IgD-negative memory B cell (primary cell): ENCODE measurements at regions not wholly inside any gene's neighbourhood (a gene's known extent, or its start where the extent isn't known, plus 50 kb on each side); places are given as distances from the start of the nearest gene placed in this dataset.

Experiments
- H3K27ac Mint-ChIP-seq, 3 donors: one replicate each; pipeline ENCODE4 v1.8.0; 2020 to 2022; ENCODE audit warnings: mild to moderate bottlenecking in 3 of 3, mixed read lengths in 3 of 3, moderate library complexity in 1 of 3
- H3K27me3 Mint-ChIP-seq: one replicate; pipeline ENCODE4 v1.8.0; 2021; ENCODE audit warnings: mixed read lengths
- H3K36me3 Mint-ChIP-seq: one replicate; pipeline ENCODE4 v1.8.0; 2020; ENCODE audit warnings: mild to moderate bottlenecking, mixed read lengths
- H3K4me1 Mint-ChIP-seq, 3 donors: one replicate each; pipeline ENCODE4 v1.8.0; 2020 to 2022; ENCODE audit warnings: mixed read lengths in 3 of 3, mild to moderate bottlenecking in 1 of 3
- H3K4me3 Mint-ChIP-seq, 4 donors: one replicate each; pipeline ENCODE4 v1.8.0; 2020 to 2022; ENCODE audit warnings: mild to moderate bottlenecking in 4 of 4, mixed read lengths in 4 of 4, moderate library complexity in 3 of 4
- H3K9me3 Mint-ChIP-seq, 3 donors: one replicate each; pipeline ENCODE4 v1.8.0; 2020 to 2021; ENCODE audit warnings: mixed read lengths in 3 of 3, mild to moderate bottlenecking in 1 of 3

GRCh38 chr1:208670778-208671177 is 426.6 kb upstream of the PLXNA2 start:
- H3K36me3 Mint-ChIP-seq: no peaks in the 10 kb centered on the region
- H3K27ac Mint-ChIP-seq: peak overlapping the region in 1 of 3 donors; percentile 15
- no peaks in the 10 kb centered on the region for H3K27me3 Mint-ChIP-seq
- no peak overlapping the region for H3K4me3 Mint-ChIP-seq
- peaks cover 0 to 4% (median 0%) of the 10 kb centered on the region in 3 donors for H3K9me3 Mint-ChIP-seq
- H3K4me1 Mint-ChIP-seq: no peaks in the 10 kb centered on the region

GRCh38 chr1:208681878-208682663 is 437.9 kb upstream of the PLXNA2 start:
- peaks cover 1% of the 10 kb centered on the region for H3K27me3 Mint-ChIP-seq
- H3K4me3 Mint-ChIP-seq: no peak overlapping the region
- peaks cover 0 to 1% (median 0%) of the 10 kb centered on the region in 3 donors for H3K4me1 Mint-ChIP-seq
- H3K27ac Mint-ChIP-seq: no peak overlapping the region
- H3K9me3 Mint-ChIP-seq: peaks cover 0 to 3% (median 0%) of the 10 kb centered on the region in 3 donors
- H3K36me3 Mint-ChIP-seq: no peaks in the 10 kb centered on the region

- H3K36me3 Mint-ChIP-seq: no peaks in the 10 kb centered on the region
Measured at GRCh38 chr1:208682664-208683013, 438.5 kb upstream of the PLXNA2 start.

GRCh38 chr1:208683141-208683540 is 439.0 kb upstream of the PLXNA2 start:
- peaks cover 0 to 3% (median 0%) of the 10 kb centered on the region in 3 donors for H3K9me3 Mint-ChIP-seq
- no peak overlapping the region for H3K4me3 Mint-ChIP-seq
- peaks cover 0 to 1% (median 0%) of the 10 kb centered on the region in 3 donors for H3K4me1 Mint-ChIP-seq
- no peaks in the 10 kb centered on the region for H3K36me3 Mint-ChIP-seq
- no peak overlapping the region for H3K27ac Mint-ChIP-seq
- H3K27me3 Mint-ChIP-seq: no peaks in the 10 kb centered on the region

More at GRCh38 chr1:208682664-208683013, 438.5 kb upstream of the PLXNA2 start:
- peaks cover 0 to 3% (median 0%) of the 10 kb centered on the region in 3 donors for H3K9me3 Mint-ChIP-seq
- H3K27ac Mint-ChIP-seq: no peak overlapping the region
- no peak overlapping the region for H3K4me3 Mint-ChIP-seq
- H3K27me3 Mint-ChIP-seq: no peaks in the 10 kb centered on the region
- H3K4me1 Mint-ChIP-seq: peaks cover 0 to 1% (median 0%) of the 10 kb centered on the region in 3 donors

GRCh38 chr1:208684192-208684591 is 440.0 kb upstream of the PLXNA2 start:
- Mint-ChIP-seq H3K9me3 (peaks cover 0 to 3% (median 0%) of the 10 kb centered on the region in 3 donors), H3K27me3 (no peaks in the 10 kb centered on the region), H3K4me1 (peaks cover 0 to 1% (median 0%) of the 10 kb centered on the region in 3 donors), H3K4me3 (no peak overlapping the region), H3K36me3 (no peaks in the 10 kb centered on the region), H3K27ac (no peak overlapping the region)

GRCh38 chr1:208686592-208686991 is 442.4 kb upstream of the PLXNA2 start:
- Mint-ChIP-seq H3K4me3 (no peak overlapping the region), H3K27ac (no peak overlapping the region), H3K36me3 (no peaks in the 10 kb centered on the region), H3K27me3 (no peaks in the 10 kb centered on the region), H3K4me1 (peaks cover 0 to 1% (median 0%) of the 10 kb centered on the region in 3 donors), H3K9me3 (peaks cover 0 to 6% (median 0%) of the 10 kb centered on the region in 3 donors)

GRCh38 chr1:208688656-208689315 is 444.6 kb upstream of the PLXNA2 start:
- Mint-ChIP-seq H3K27me3 (no peaks in the 10 kb centered on the region), H3K4me1 (peaks cover 0 to 1% (median 0%) of the 10 kb centered on the region in 3 donors), H3K27ac (no peak overlapping the region), H3K36me3 (no peaks in the 10 kb centered on the region), H3K4me3 (no peak overlapping the region), H3K9me3 (peaks cover 0 to 5% (median 3%) of the 10 kb centered on the region in 3 donors)

- Mint-ChIP-seq H3K4me3 (no peak overlapping the region), H3K36me3 (no peaks in the 10 kb centered on the region), H3K4me1 (peaks cover 0 to 1% (median 0%) of the 10 kb centered on the region in 3 donors), H3K27me3 (no peaks in the 10 kb centered on the region), H3K27ac (no peak overlapping the region), H3K9me3 (peaks cover 0 to 5% (median 3%) of the 10 kb centered on the region in 3 donors)
Measured at GRCh38 chr1:208691012-208691411, 446.8 kb upstream of the PLXNA2 start.

- H3K4me3 Mint-ChIP-seq: no peak overlapping the region
- H3K4me1 Mint-ChIP-seq: no peaks in the 10 kb centered on the region
- peaks cover 0 to 3% (median 2%) of the 10 kb centered on the region in 3 donors for H3K9me3 Mint-ChIP-seq
- no peaks in the 10 kb centered on the region for H3K36me3 Mint-ChIP-seq
- H3K27me3 Mint-ChIP-seq: no peaks in the 10 kb centered on the region
- no peak overlapping the region for H3K27ac Mint-ChIP-seq
Measured at GRCh38 chr1:208709981-208710380, 465.8 kb upstream of the PLXNA2 start.

GRCh38 chr1:208714323-208714722 is 470.1 kb upstream of the PLXNA2 start:
- H3K9me3 Mint-ChIP-seq: peaks cover 0 to 4% (median 3%) of the 10 kb centered on the region in 3 donors
- no peaks in the 10 kb centered on the region for H3K27me3 Mint-ChIP-seq
- H3K4me1 Mint-ChIP-seq: no peaks in the 10 kb centered on the region
- no peaks in the 10 kb centered on the region for H3K36me3 Mint-ChIP-seq
- H3K27ac Mint-ChIP-seq: no peak overlapping the region
- H3K4me3 Mint-ChIP-seq: no peak overlapping the region

- no peaks in the 10 kb centered on the region for H3K4me1 Mint-ChIP-seq
- H3K27ac Mint-ChIP-seq: no peak overlapping the region
- peaks cover 3 to 25% (median 8%) of the 10 kb centered on the region in 3 donors for H3K9me3 Mint-ChIP-seq
- H3K27me3 Mint-ChIP-seq: no peaks in the 10 kb centered on the region
- H3K4me3 Mint-ChIP-seq: peak overlapping the region in 1 of 4 donors; percentile 72
- H3K36me3 Mint-ChIP-seq: no peaks in the 10 kb centered on the region
Measured at GRCh38 chr1:208717525-208717924, 473.3 kb upstream of the PLXNA2 start.

- Mint-ChIP-seq H3K27me3 (no peaks in the 10 kb centered on the region), H3K9me3 (peaks cover 5 to 40% (median 11%) of the 10 kb centered on the region in 3 donors), H3K36me3 (peaks cover 2% of the 10 kb centered on the region), H3K27ac (no peak overlapping the region), H3K4me3 (no peak overlapping the region), H3K4me1 (no peaks in the 10 kb centered on the region)
Measured at GRCh38 chr1:208722592-208722991, 478.4 kb upstream of the PLXNA2 start.

- H3K27ac Mint-ChIP-seq: no peak overlapping the region
- H3K9me3 Mint-ChIP-seq: peaks cover 5 to 38% (median 7%) of the 10 kb centered on the region in 3 donors
- peaks cover 2% of the 10 kb centered on the region for H3K36me3 Mint-ChIP-seq
- no peaks in the 10 kb centered on the region for H3K4me1 Mint-ChIP-seq
- H3K4me3 Mint-ChIP-seq: no peak overlapping the region
- H3K27me3 Mint-ChIP-seq: no peaks in the 10 kb centered on the region
Measured at GRCh38 chr1:208724079-208724478, 479.9 kb upstream of the PLXNA2 start.

GRCh38 chr1:208728815-208729214 is 484.6 kb upstream of the PLXNA2 start:
- peaks cover 1% of the 10 kb centered on the region for H3K36me3 Mint-ChIP-seq
- H3K27me3 Mint-ChIP-seq: peaks cover 2% of the 10 kb centered on the region
- H3K9me3 Mint-ChIP-seq: peaks cover 0 to 4% (median 0%) of the 10 kb centered on the region in 3 donors
- no peak overlapping the region for H3K4me3 Mint-ChIP-seq
- H3K27ac Mint-ChIP-seq: no peak overlapping the region
- H3K4me1 Mint-ChIP-seq: peaks cover 3 to 5% (median 5%) of the 10 kb centered on the region in 3 donors

GRCh38 chr1:208731981-208732821 is 488.0 kb upstream of the PLXNA2 start:
- no peak overlapping the region for H3K27ac Mint-ChIP-seq
- peaks cover 2% of the 10 kb centered on the region for H3K27me3 Mint-ChIP-seq
- H3K4me3 Mint-ChIP-seq: peak overlapping the region in 3 of 4 donors; percentile 1 to 46 (median 5)
- H3K36me3 Mint-ChIP-seq: peaks cover 1% of the 10 kb centered on the region
- H3K9me3 Mint-ChIP-seq: no peaks in the 10 kb centered on the region
- H3K4me1 Mint-ChIP-seq: peaks cover 3 to 5% (median 5%) of the 10 kb centered on the region in 3 donors
